MM.1S (cell line): ENCODE measurements at regions not wholly inside any gene's neighbourhood (a gene's known extent, or its start where the extent isn't known, plus 50 kb on each side); places are given as distances from the start of the nearest gene placed in this dataset.

Experiments used
- EZH2 ChIP-seq: fragments of 300-600 bp; sonication (generic); optimal IDR thresholded peaks from 2 replicates; pipeline ENCODE3; 2017; ENCODE audit warnings: low read depth, mild to moderate bottlenecking, antibody characterized with exemption, low read length, mixed read lengths
- TF ChIP-seq, protein P1 (sequence below): fragments of 300-600 bp; sonication (generic); IDR thresholded peaks from 2 replicates; pipeline ENCODE4 v1.5.1; 2016; ENCODE audit warnings: antibody characterized with exemption, low read length, mixed read lengths

DNA sequence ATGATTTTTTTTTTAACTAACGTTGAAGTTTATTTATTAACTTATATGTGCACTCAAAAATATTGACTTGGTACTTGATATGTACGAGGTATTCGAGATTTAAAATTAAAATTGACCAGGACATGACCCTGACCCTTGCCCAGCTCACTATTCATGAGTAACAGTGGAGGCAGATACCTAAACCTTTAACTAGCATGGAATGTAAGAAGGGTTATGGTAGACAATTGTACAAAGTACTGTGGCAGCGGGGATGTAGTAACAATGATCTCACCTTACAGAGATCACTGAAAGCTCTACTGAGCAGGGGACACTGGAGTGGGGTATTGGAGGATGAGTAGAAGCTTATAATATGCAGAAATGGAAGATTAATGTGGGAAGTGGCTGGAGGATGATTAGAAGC lies 60.8 kb downstream of the ADRA2A start:
- TF ChIP-seq, protein P1, sequence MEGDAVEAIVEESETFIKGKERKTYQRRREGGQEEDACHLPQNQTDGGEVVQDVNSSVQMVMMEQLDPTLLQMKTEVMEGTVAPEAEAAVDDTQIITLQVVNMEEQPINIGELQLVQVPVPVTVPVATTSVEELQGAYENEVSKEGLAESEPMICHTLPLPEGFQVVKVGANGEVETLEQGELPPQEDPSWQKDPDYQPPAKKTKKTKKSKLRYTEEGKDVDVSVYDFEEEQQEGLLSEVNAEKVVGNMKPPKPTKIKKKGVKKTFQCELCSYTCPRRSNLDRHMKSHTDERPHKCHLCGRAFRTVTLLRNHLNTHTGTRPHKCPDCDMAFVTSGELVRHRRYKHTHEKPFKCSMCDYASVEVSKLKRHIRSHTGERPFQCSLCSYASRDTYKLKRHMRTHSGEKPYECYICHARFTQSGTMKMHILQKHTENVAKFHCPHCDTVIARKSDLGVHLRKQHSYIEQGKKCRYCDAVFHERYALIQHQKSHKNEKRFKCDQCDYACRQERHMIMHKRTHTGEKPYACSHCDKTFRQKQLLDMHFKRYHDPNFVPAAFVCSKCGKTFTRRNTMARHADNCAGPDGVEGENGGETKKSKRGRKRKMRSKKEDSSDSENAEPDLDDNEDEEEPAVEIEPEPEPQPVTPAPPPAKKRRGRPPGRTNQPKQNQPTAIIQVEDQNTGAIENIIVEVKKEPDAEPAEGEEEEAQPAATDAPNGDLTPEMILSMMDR, result no peak
- no peak for TF ChIP-seq EZH2
